Fibroblast of lung (primary cell): ENCODE measurements at regions not wholly inside any gene's neighbourhood (a gene's known extent, or its start where the extent isn't known, plus 50 kb on each side); places are given as distances from the start of the nearest gene placed in this dataset.
A peak's percentile ranks its signal among the peaks of the same experiment; 100 is the strongest.

Source experiments
- DNase-seq, 2 donors: peaks; one replicate each; pipeline versions ENCODE4 v3.0.0 to v3.0.0-alpha.2; 2010; ENCODE audit warnings: low read depth in 2 of 2
- H2AFZ ChIP-seq: 2 replicates; pipeline ENCODE4 v1.5.1; 2012; ENCODE audit warnings: low read length, control low read depth, inconsistent platforms
- H3K27ac ChIP-seq: 2 replicates; pipeline ENCODE4 v1.5.1; 2011; ENCODE audit warnings: low read length, control low read depth; ENCODE audit not compliant: insufficient read depth
- H3K27me3 ChIP-seq: 2 replicates; pipeline ENCODE4 v1.5.1; 2011; ENCODE audit warnings: mild to moderate bottlenecking, low read length; ENCODE audit not compliant: control insufficient read depth, insufficient read depth
- H3K36me3 ChIP-seq: 2 replicates; pipeline ENCODE4 v1.5.1; 2011; ENCODE audit warnings: low read length; ENCODE audit not compliant: control insufficient read depth, insufficient read depth
- H3K4me1 ChIP-seq: 2 replicates; pipeline ENCODE4 v1.5.1; 2011; ENCODE audit warnings: low read length; ENCODE audit not compliant: control insufficient read depth, insufficient read depth; ENCODE audit errors: extremely low read depth
- H3K4me2 ChIP-seq: 2 replicates; pipeline ENCODE4 v1.5.1; 2011; ENCODE audit warnings: low read length, control low read depth; ENCODE audit not compliant: insufficient read depth; ENCODE audit errors: extremely low read depth
- H3K4me3 ChIP-seq, 4 experiments: fragments of 200-600 bp in 1 of 4; sonication (generic) in 1 of 4; replicated peaks in 1 of 4; 2 replicates each; pipeline ENCODE4 v1.5.1; 2011 to 2016; ENCODE audit warnings: low read length in 4 of 4, low read depth in 3 of 4, mild to moderate bottlenecking in 3 of 4, control low read depth in 2 of 4, inconsistent platforms in 1 of 4, mixed read lengths in 1 of 4; ENCODE audit not compliant: insufficient read depth in 1 of 4; ENCODE audit errors: control extremely low read depth in 1 of 4
- H3K79me2 ChIP-seq: 2 replicates; pipeline ENCODE4 v1.5.1; 2012; ENCODE audit warnings: mild to moderate bottlenecking, low read length, inconsistent platforms; ENCODE audit not compliant: control insufficient read depth, insufficient read depth
- H3K9ac ChIP-seq: 2 replicates; pipeline ENCODE4 v1.5.1; 2011; ENCODE audit warnings: mild to moderate bottlenecking, low read length, control low read depth; ENCODE audit not compliant: insufficient read depth
- H3K9me3 ChIP-seq: 2 replicates; pipeline ENCODE4 v1.5.1; 2012; ENCODE audit warnings: low read depth, low read length; ENCODE audit not compliant: control insufficient read depth, insufficient read depth
- H4K20me1 ChIP-seq: 2 replicates; pipeline ENCODE4 v1.5.1; 2011; ENCODE audit warnings: low read length; ENCODE audit not compliant: control insufficient read depth, insufficient read depth; ENCODE audit errors: extremely low read depth
- CTCF ChIP-seq, 2 donors: IDR thresholded peaks in 1 of 2; conservative IDR thresholded peaks in 1 of 2; 1 replicate in 1 of 2; 2 replicates in 1 of 2; pipeline ENCODE4 v1.5.1; 2011 to 2012; ENCODE audit warnings: low read length in 2 of 2, control low read depth in 1 of 2, inconsistent platforms in 1 of 2, low read depth in 1 of 2, mild to moderate bottlenecking in 1 of 2
- EZH2 ChIP-seq: IDR thresholded peaks from 2 replicates; pipeline ENCODE4 v1.5.1; 2012; ENCODE audit warnings: low read length, control low read depth, mild to moderate bottlenecking; ENCODE audit errors: missing control alignments

- no peaks in the 10 kb centered on the region for H3K27me3 ChIP-seq
- no peak overlapping the region for H2AFZ ChIP-seq
- no peak overlapping the region for H3K4me2 ChIP-seq
- no peaks in the 10 kb centered on the region for H3K4me1 ChIP-seq
- H3K27ac ChIP-seq, result no peak overlapping the region
- H3K9ac ChIP-seq, result no peak overlapping the region
- TF ChIP-seq EZH2, result no peak
- TF ChIP-seq CTCF (conservative IDR thresholded peaks at IDR 0.05 in 1 of 2, IDR thresholded peaks at IDR 0.05 in 1 of 2; ENCODE audit: low read depth in 1 of 2, low read length in 2 of 2), result no peak
- H3K36me3 ChIP-seq, result no peaks in the 10 kb centered on the region
- no peaks in the 10 kb centered on the region for H3K9me3 ChIP-seq
- H3K79me2 ChIP-seq, result no peaks in the 10 kb centered on the region
- DNase-seq, result no peak
- H3K4me3 ChIP-seq, result no peak overlapping the region
- no peaks in the 10 kb centered on the region for H4K20me1 ChIP-seq
These were observed 82.8 kb upstream of the CHODL start for GRCh38 chr21:18161841-18162240.

- no peak overlapping the region for H3K4me3 ChIP-seq
- no peaks in the 10 kb centered on the region for H3K36me3 ChIP-seq
- no peaks in the 10 kb centered on the region for H3K27me3 ChIP-seq
- no peak overlapping the region for H2AFZ ChIP-seq
- no peak overlapping the region for H3K9ac ChIP-seq
- H3K4me2 ChIP-seq, result no peak overlapping the region
- H4K20me1 ChIP-seq, result no peaks in the 10 kb centered on the region
- TF ChIP-seq CTCF (conservative IDR thresholded peaks at IDR 0.05 in 1 of 2, IDR thresholded peaks at IDR 0.05 in 1 of 2; ENCODE audit: low read depth in 1 of 2, low read length in 2 of 2) (no peak), EZH2 (no peak)
- no peaks in the 10 kb centered on the region for H3K79me2 ChIP-seq
- H3K9me3 ChIP-seq, result no peaks in the 10 kb centered on the region
- no peak for DNase-seq
- no peaks in the 10 kb centered on the region for H3K4me1 ChIP-seq
- no peak overlapping the region for H3K27ac ChIP-seq
These were observed 87.2 kb upstream of the CHODL start for GRCh38 chr21:18157406-18157805.

- Histone ChIP-seq H3K4me1 (no peaks in the 10 kb centered on the region), H3K36me3 (no peaks in the 10 kb centered on the region), H3K27me3 (no peaks in the 10 kb centered on the region), H3K4me3 (no peak overlapping the region), H3K9me3 (no peaks in the 10 kb centered on the region), H3K9ac (no peak overlapping the region), H2AFZ (no peak overlapping the region), H3K27ac (no peak overlapping the region), H4K20me1 (no peaks in the 10 kb centered on the region), H3K4me2 (no peak overlapping the region), H3K79me2 (no peaks in the 10 kb centered on the region)
- DNase-seq, result peak in 1 of 2 donors; percentile 36
- TF ChIP-seq CTCF (conservative IDR thresholded peaks at IDR 0.05 in 1 of 2, IDR thresholded peaks at IDR 0.05 in 1 of 2; ENCODE audit: low read depth in 1 of 2, low read length in 2 of 2), result no peak
- no peak for TF ChIP-seq EZH2
These were observed 89.0 kb upstream of the CHODL start for GRCh38 chr21:18155508-18156193.
